GM23338 (cell line): ENCODE measurements at regions not wholly inside any gene's neighbourhood (a gene's known extent, or its start where the extent isn't known, plus 50 kb on each side); places are given as distances from the start of the nearest gene placed in this dataset.

Experiments used
- CTCF ChIP-seq, 2 experiments: fragments of 200-600 bp in 1 of 2; sonication (generic) in 1 of 2; conservative IDR thresholded peaks; 2 replicates each; pipeline versions ENCODE4 v1.5.1 to v1.6.1; 2016 to 2017; ENCODE audit warnings: antibody characterized with exemption in 2 of 2, low read depth in 2 of 2, mild to moderate bottlenecking in 2 of 2, moderate library complexity in 1 of 2
- EZH2 ChIP-seq: fragments of 200-600 bp; sonication (generic); IDR thresholded peaks from one replicate; pipeline ENCODE4 v1.8.0; 2017; ENCODE audit warnings: antibody characterized with exemption, mild to moderate bottlenecking, low read depth; ENCODE audit not compliant: unreplicated experiment
- EZH2phosphoT487 ChIP-seq: fragments of 200-600 bp; sonication (generic); IDR thresholded peaks from one replicate; pipeline ENCODE4 v1.8.1; 2018; ENCODE audit warnings: antibody characterized with exemption; ENCODE audit not compliant: unreplicated experiment
- JUNB ChIP-seq: IDR thresholded peaks from one replicate; pipeline ENCODE4 v1.6.1; 2016; ENCODE audit warnings: antibody characterized with exemption; ENCODE audit not compliant: unreplicated experiment
- NANOG ChIP-seq: IDR thresholded peaks from 2 replicates; pipeline ENCODE4 v1.6.1; 2016; ENCODE audit warnings: antibody characterized with exemption, borderline replicate concordance
- POLR2AphosphoS5 ChIP-seq: IDR thresholded peaks from 2 replicates; pipeline ENCODE4 v1.6.1; 2016; ENCODE audit warnings: antibody characterized with exemption, low read depth
- REST ChIP-seq: IDR thresholded peaks from one replicate; pipeline ENCODE4 v1.6.1; 2018; ENCODE audit warnings: antibody characterized with exemption; ENCODE audit not compliant: unreplicated experiment
- STAT1 ChIP-seq: IDR thresholded peaks from one replicate; pipeline ENCODE4 v1.6.1; 2016; ENCODE audit warnings: antibody characterized with exemption; ENCODE audit not compliant: unreplicated experiment
- ZNF331 ChIP-seq: fragments of 250-450 bp; sonication (Bioruptor Pico); IDR thresholded peaks from 2 replicates; pipeline ENCODE4 v1.5.0; 2020; ENCODE audit warnings: low read depth, mild to moderate bottlenecking, moderate library complexity
- TF ChIP-seq, protein P1 (sequence below): IDR thresholded peaks from 2 replicates; pipeline ENCODE4 v1.6.1; 2016; ENCODE audit warnings: antibody characterized with exemption

DNA sequence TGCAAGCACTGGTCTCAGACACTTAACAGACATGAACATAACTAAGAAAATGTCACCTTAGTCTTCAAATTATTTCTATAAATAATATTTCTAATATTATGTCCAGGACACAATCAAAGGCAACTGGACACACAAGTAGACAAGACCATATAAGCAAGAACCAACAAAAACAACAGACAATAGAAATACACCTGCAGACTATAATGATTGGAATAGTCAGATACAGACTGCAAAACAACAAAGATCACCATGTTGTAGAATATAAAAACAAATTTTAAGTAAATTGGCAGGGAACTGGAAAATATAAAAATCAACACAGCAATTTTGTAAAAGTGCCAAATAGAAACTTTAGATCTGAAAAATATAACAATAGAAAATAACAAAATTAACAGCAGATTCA, 220.7 kb downstream of the CLCN4 start:
- no peak for TF ChIP-seq CTCF (conservative IDR thresholded peaks at IDR 0.05; ENCODE audit: low read depth in 2 of 2)
- TF ChIP-seq REST: no peak
- TF ChIP-seq STAT1: no peak
- TF ChIP-seq EZH2: no peak
- TF ChIP-seq POLR2AphosphoS5: no peak
- no peak for TF ChIP-seq JUNB
- no peak for TF ChIP-seq EZH2phosphoT487
- TF ChIP-seq NANOG: no peak
- TF ChIP-seq, protein P1, sequence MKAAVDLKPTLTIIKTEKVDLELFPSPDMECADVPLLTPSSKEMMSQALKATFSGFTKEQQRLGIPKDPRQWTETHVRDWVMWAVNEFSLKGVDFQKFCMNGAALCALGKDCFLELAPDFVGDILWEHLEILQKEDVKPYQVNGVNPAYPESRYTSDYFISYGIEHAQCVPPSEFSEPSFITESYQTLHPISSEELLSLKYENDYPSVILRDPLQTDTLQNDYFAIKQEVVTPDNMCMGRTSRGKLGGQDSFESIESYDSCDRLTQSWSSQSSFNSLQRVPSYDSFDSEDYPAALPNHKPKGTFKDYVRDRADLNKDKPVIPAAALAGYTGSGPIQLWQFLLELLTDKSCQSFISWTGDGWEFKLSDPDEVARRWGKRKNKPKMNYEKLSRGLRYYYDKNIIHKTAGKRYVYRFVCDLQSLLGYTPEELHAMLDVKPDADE: no peak
- no peak for TF ChIP-seq ZNF331 (CRISPR knock-in tag)
